ENCODE measurements at regions not wholly inside any gene's neighbourhood (a gene's known extent, or its start where the extent isn't known, plus 50 kb on each side); places are given as distances from the start of the nearest gene placed in this dataset.

DNA sequence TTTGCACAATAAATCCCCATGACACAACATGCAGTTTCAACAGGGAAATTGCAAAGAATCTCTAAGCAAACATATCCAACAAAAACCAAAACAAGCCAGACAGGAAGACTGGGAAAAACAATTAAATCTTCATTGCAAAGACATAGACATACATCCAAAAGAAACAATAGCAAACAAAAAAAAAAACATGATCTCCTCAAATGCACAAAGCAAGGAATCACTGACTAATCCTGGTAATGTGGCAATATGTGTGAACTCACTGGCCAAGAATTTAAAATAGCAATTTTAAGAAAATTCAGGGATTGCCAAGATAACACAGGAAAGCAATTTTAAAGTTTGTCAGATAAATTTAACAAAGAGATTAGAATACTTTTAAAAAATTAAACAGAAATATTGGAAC is 520.1 kb upstream of the SMC2 start:
- H4K20me1 ChIP-seq (replicated peaks; ENCODE audit: control insufficient read depth, extremely low read depth, insufficient read depth, low read length): no peaks in the 10 kb centered on the region
- no peak for FAIRE-seq
- no peaks in the 10 kb centered on the region for H3K36me3 ChIP-seq (ENCODE audit: control insufficient read depth in 2 of 2, extremely low read depth in 1 of 2, insufficient read depth in 2 of 2, low read length in 2 of 2)
- H3K79me2 ChIP-seq (ENCODE audit: control insufficient read depth, insufficient read depth, low read length): no peaks in the 10 kb centered on the region
- peaks cover 2% of the 10 kb centered on the region for H3K9me3 ChIP-seq (replicated peaks; ENCODE audit: control insufficient read depth, insufficient read depth, low read length)
- TF ChIP-seq, protein P1, sequence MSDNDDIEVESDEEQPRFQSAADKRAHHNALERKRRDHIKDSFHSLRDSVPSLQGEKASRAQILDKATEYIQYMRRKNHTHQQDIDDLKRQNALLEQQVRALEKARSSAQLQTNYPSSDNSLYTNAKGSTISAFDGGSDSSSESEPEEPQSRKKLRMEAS (IDR thresholded peaks at IDR 0.05; ENCODE audit: insufficient read depth, insufficient read length): no peak
- TF ChIP-seq POLR2A (IDR thresholded peaks at IDR 0.05; ENCODE audit: low read depth, low read length): no peak
- no peak for TF ChIP-seq GATA2 (IDR thresholded peaks at IDR 0.05; ENCODE audit: insufficient read depth, insufficient read length, low read depth, low read length)
- no peak for TF ChIP-seq POLR2AphosphoS5 (IDR thresholded peaks at IDR 0.05; ENCODE audit: insufficient read depth, low read depth, low read length)
- TF ChIP-seq, protein P2, sequence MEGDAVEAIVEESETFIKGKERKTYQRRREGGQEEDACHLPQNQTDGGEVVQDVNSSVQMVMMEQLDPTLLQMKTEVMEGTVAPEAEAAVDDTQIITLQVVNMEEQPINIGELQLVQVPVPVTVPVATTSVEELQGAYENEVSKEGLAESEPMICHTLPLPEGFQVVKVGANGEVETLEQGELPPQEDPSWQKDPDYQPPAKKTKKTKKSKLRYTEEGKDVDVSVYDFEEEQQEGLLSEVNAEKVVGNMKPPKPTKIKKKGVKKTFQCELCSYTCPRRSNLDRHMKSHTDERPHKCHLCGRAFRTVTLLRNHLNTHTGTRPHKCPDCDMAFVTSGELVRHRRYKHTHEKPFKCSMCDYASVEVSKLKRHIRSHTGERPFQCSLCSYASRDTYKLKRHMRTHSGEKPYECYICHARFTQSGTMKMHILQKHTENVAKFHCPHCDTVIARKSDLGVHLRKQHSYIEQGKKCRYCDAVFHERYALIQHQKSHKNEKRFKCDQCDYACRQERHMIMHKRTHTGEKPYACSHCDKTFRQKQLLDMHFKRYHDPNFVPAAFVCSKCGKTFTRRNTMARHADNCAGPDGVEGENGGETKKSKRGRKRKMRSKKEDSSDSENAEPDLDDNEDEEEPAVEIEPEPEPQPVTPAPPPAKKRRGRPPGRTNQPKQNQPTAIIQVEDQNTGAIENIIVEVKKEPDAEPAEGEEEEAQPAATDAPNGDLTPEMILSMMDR (IDR thresholded peaks at IDR 0.05; ENCODE audit: extremely low read depth in 1 of 2, insufficient read depth in 1 of 2, low read depth in 1 of 2, low read length in 2 of 2): no peak
- no peak overlapping the region for H3K9ac ChIP-seq (replicated peaks; ENCODE audit: extremely low read depth, insufficient read depth, low read length)
- H3K27ac ChIP-seq (ENCODE audit: insufficient read depth, low read depth, low read length): no peak overlapping the region
- no TSS peak for BruUV-seq (replicated peaks)
- dilution Hi-C loops (cut with MboI; ENCODE audit: extremely low pct_ligation_motif_present, low sequenced_read_pairs): no loop called here
- no peaks in the 10 kb centered on the region for H3K9me1 ChIP-seq (replicated peaks; ENCODE audit: control insufficient read depth, extremely low read depth, insufficient read depth, low read length)
- no peak overlapping the region for H3K4me3 ChIP-seq (replicated peaks in 1 of 3; ENCODE audit: insufficient read depth in 1 of 3, low read depth in 1 of 3, low read length in 3 of 3)
- intact Hi-C loops (cut with micrococcal nuclease): no loop called here
- DNase-seq (ENCODE audit: low read depth, low spot score): no peak
- CTCF ChIA-PET: no interaction called here
- POLR2A ChIA-PET: no interaction called here
- no peak overlapping the region for H2AFZ ChIP-seq (ENCODE audit: low read depth, low read length)
- H3K27me3 ChIP-seq (ENCODE audit: control insufficient read depth in 2 of 2, insufficient read depth in 2 of 2, low read length in 2 of 2): no peaks in the 10 kb centered on the region
- H3K4me1 ChIP-seq (ENCODE audit: control insufficient read depth, extremely low read depth, insufficient read depth, low read length): no peaks in the 10 kb centered on the region
- H3K4me2 ChIP-seq (ENCODE audit: insufficient read depth, low read length): no peak overlapping the region

DNA sequence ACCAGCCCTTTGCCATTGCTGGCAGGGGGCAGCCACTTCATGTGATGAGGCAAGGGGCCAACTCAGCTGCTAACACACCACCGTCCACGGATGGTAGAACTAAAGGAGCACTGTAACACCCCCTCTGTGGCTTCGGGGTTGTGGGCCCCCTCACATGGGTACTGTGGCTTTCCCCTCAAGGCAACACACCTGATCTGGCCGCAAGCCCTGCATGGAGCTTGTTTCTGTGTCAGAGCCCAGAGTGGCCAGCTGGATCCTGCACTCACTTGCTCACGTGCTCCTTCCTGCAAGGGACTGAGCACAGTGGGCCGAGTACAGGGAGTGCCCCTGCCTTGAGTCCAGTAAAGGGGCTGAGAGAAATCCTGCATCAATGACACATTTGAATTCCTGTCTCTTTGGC is 507.4 kb upstream of the SMC2 start:
- Histone ChIP-seq H4K20me1 (replicated peaks; ENCODE audit: control insufficient read depth, extremely low read depth, insufficient read depth, low read length) (no peaks in the 10 kb centered on the region), H3K9ac (replicated peaks; ENCODE audit: extremely low read depth, insufficient read depth, low read length) (no peak overlapping the region), H3K4me1 (ENCODE audit: control insufficient read depth, extremely low read depth, insufficient read depth, low read length) (no peaks in the 10 kb centered on the region), H2AFZ (ENCODE audit: low read depth, low read length) (no peak overlapping the region), H3K4me2 (ENCODE audit: insufficient read depth, low read length) (no peak overlapping the region), H3K27me3 (ENCODE audit: control insufficient read depth in 2 of 2, insufficient read depth in 2 of 2, low read length in 2 of 2) (no peaks in the 10 kb centered on the region), H3K9me1 (replicated peaks; ENCODE audit: control insufficient read depth, extremely low read depth, insufficient read depth, low read length) (no peaks in the 10 kb centered on the region), H3K36me3 (ENCODE audit: control insufficient read depth in 2 of 2, extremely low read depth in 1 of 2, insufficient read depth in 2 of 2, low read length in 2 of 2) (no peaks in the 10 kb centered on the region), H3K27ac (ENCODE audit: insufficient read depth, low read depth, low read length) (no peak overlapping the region), H3K9me3 (replicated peaks; ENCODE audit: control insufficient read depth, insufficient read depth, low read length) (no peaks in the 10 kb centered on the region), H3K79me2 (ENCODE audit: control insufficient read depth, insufficient read depth, low read length) (no peaks in the 10 kb centered on the region), H3K4me3 (replicated peaks in 1 of 3; ENCODE audit: insufficient read depth in 1 of 3, low read depth in 1 of 3, low read length in 3 of 3) (no peak overlapping the region)
- dilution Hi-C loops (cut with MboI; ENCODE audit: extremely low pct_ligation_motif_present, low sequenced_read_pairs) (no loop called here), intact Hi-C loops (cut with micrococcal nuclease) (no loop called here)
- ChIA-PET POLR2A (no interaction called here), CTCF (no interaction called here)
- TF ChIP-seq JUN (IDR thresholded peaks at IDR 0.05; ENCODE audit: borderline replicate concordance, insufficient read depth, insufficient read length, low read depth) (no peak), FOS (IDR thresholded peaks at IDR 0.05; ENCODE audit: borderline replicate concordance, insufficient read depth, low read length) (no peak), GATA2 (IDR thresholded peaks at IDR 0.05; ENCODE audit: insufficient read depth, insufficient read length, low read depth, low read length) (no peak), POLR2AphosphoS5 (IDR thresholded peaks at IDR 0.05; ENCODE audit: insufficient read depth, low read depth, low read length) (no peak)
- BruUV-seq (replicated peaks): no TSS peak
- DNase-seq (ENCODE audit: low read depth, low spot score) (no peak), FAIRE-seq (no peak)
